H1 (cell line): ENCODE measurements at regions not wholly inside any gene's neighbourhood (a gene's known extent, or its start where the extent isn't known, plus 50 kb on each side); places are given as distances from the start of the nearest gene placed in this dataset.

Source experiments
- CBX5 ChIP-seq: fragments of 300-800, 300-1000 bp; sonication (generic); IDR thresholded peaks from 2 replicates; pipeline ENCODE4 v1.7.1; 2016; ENCODE audit warnings: antibody characterized with exemption, low read length, low read depth
- CBX8 ChIP-seq: fragments of 300-800, 300-1000 bp; sonication (generic); IDR thresholded peaks from 2 replicates; pipeline ENCODE4 v1.7.1; 2016; ENCODE audit warnings: low read depth, low read length, borderline replicate concordance
- CEBPB ChIP-seq: IDR thresholded peaks from 2 replicates; pipeline ENCODE4 v1.6.1; 2012; ENCODE audit warnings: low read depth, low read length
- CTCF ChIP-seq, 3 experiments: IDR thresholded peaks; 1 replicate in 2 of 3; 2 replicates in 1 of 3; pipeline versions ENCODE4 v1.5.1 to v1.6.1; 2011; ENCODE audit warnings: low read length in 3 of 3, mild to moderate bottlenecking in 3 of 3, inconsistent platforms in 2 of 3, low read depth in 1 of 3, moderate library complexity in 1 of 3; ENCODE audit not compliant: insufficient read depth in 1 of 3; ENCODE audit errors: control extremely low read depth in 1 of 3
- EZH2 ChIP-seq: fragments of 200-600 bp; sonication (generic); IDR thresholded peaks from 2 replicates; pipeline ENCODE4 v1.7.1; 2012; ENCODE audit warnings: low read depth, mild to moderate bottlenecking, moderate library complexity, low read length, inconsistent platforms; ENCODE audit not compliant: severe bottlenecking
- MAX ChIP-seq: IDR thresholded peaks from 2 replicates; pipeline ENCODE4 v1.6.1; 2012; ENCODE audit warnings: inconsistent platforms
- NANOG ChIP-seq: IDR thresholded peaks from 2 replicates; pipeline ENCODE4 v1.6.1; 2011; ENCODE audit warnings: low read length, low read depth, mild to moderate bottlenecking, inconsistent platforms; ENCODE audit not compliant: insufficient read depth, poor library complexity, severe bottlenecking
- NRF1 ChIP-seq: IDR thresholded peaks from 2 replicates; pipeline ENCODE4 v1.6.1; 2011; ENCODE audit warnings: mild to moderate bottlenecking, low read depth, low read length, improper control_type of control experiment
- POLR2A ChIP-seq, 2 experiments: IDR thresholded peaks; 1 replicate in 1 of 2; 2 replicates in 1 of 2; pipeline ENCODE4 v1.6.1; 2011; ENCODE audit warnings: low read depth in 2 of 2, low read length in 2 of 2, mild to moderate bottlenecking in 2 of 2; ENCODE audit errors: control extremely low read depth in 1 of 2
- SRF ChIP-seq: IDR thresholded peaks from 2 replicates; pipeline ENCODE4 v1.6.1; 2011; ENCODE audit warnings: mild to moderate bottlenecking, low read depth, low read length, moderate library complexity
- TBP ChIP-seq: IDR thresholded peaks from 2 replicates; pipeline ENCODE4 v1.6.1; 2011; ENCODE audit warnings: low read depth, low read length, improper control_type of control experiment
- ZNF274 ChIP-seq: IDR thresholded peaks from 2 replicates; pipeline ENCODE4 v1.7.0; 2012; ENCODE audit warnings: low read length, borderline replicate concordance; ENCODE audit errors: extremely low read depth

- TF ChIP-seq CEBPB (no peak), NRF1 (no peak), ZNF274 (no peak), TBP (no peak), CBX8 (no peak), CTCF (IDR thresholded peaks at IDR 0.05; ENCODE audit: control extremely low read depth in 1 of 3, insufficient read depth in 1 of 3, low read depth in 1 of 3, low read length in 3 of 3) (no peak), EZH2 (no peak), POLR2A (IDR thresholded peaks at IDR 0.05; ENCODE audit: control extremely low read depth in 1 of 2, low read depth in 2 of 2, low read length in 2 of 2) (no peak), SRF (no peak), NANOG (no peak), MAX (no peak), CBX5 (no peak)
Measured at GRCh38 chr9:119831309-119831708, 462.1 kb upstream of the BRINP1 start.
